H9 (cell line): ENCODE measurements at regions not wholly inside any gene's neighbourhood (a gene's known extent, or its start where the extent isn't known, plus 50 kb on each side); places are given as distances from the start of the nearest gene placed in this dataset.

Experiments used
- DNase-seq: peaks from one replicate; pipeline ENCODE4 v3.0.0-alpha.2; 2017
- H2AFZ ChIP-seq: one replicate; pipeline ENCODE4 v1.6.1; 2013; ENCODE audit warnings: mild to moderate bottlenecking, low read length, control low read depth, moderate library complexity
- H2AK5ac ChIP-seq: 2 replicates; pipeline ENCODE4 v1.6.1; 2013; ENCODE audit warnings: low read length, control low read depth, mixed read lengths; ENCODE audit not compliant: insufficient read length
- H2BK120ac ChIP-seq: one replicate; pipeline ENCODE4 v1.6.1; 2013; ENCODE audit warnings: low read depth, mild to moderate bottlenecking, low read length, control low read depth, inconsistent platforms; ENCODE audit not compliant: poor library complexity, severe bottlenecking
- H2BK12ac ChIP-seq: 2 replicates; pipeline ENCODE4 v1.6.1; 2013; ENCODE audit warnings: low read length, control low read depth, mixed read lengths, low read depth; ENCODE audit not compliant: insufficient read length
- H2BK15ac ChIP-seq: 2 replicates; pipeline ENCODE4 v1.6.1; 2013; ENCODE audit warnings: low read depth, low read length, control low read depth
- H2BK20ac ChIP-seq: one replicate; pipeline ENCODE4 v1.6.1; 2013; ENCODE audit warnings: low read depth, mild to moderate bottlenecking, low read length, control low read depth, inconsistent platforms; ENCODE audit not compliant: poor library complexity, severe bottlenecking
- H2BK5ac ChIP-seq: 2 replicates; pipeline ENCODE4 v1.6.1; 2013; ENCODE audit warnings: low read length, control low read depth, mixed read lengths; ENCODE audit not compliant: insufficient read length
- H3K14ac ChIP-seq: 2 replicates; pipeline ENCODE4 v1.6.1; 2013; ENCODE audit warnings: low read length, control low read depth; ENCODE audit not compliant: insufficient read depth
- H3K18ac ChIP-seq: 2 replicates; pipeline ENCODE4 v1.6.1; 2013; ENCODE audit warnings: low read depth, mild to moderate bottlenecking, mixed read lengths, low read length, control low read depth; ENCODE audit not compliant: insufficient read length
- H3K23ac ChIP-seq: 2 replicates; pipeline ENCODE4 v1.6.1; 2013; ENCODE audit warnings: low read length, control low read depth, mixed read lengths, low read depth; ENCODE audit not compliant: insufficient read length
- H3K23me2 ChIP-seq: 2 replicates; pipeline ENCODE4 v1.6.1; 2013; ENCODE audit warnings: low read depth, mild to moderate bottlenecking, mixed read lengths, low read length, control low read depth; ENCODE audit not compliant: insufficient read length, poor library complexity, severe bottlenecking
- H3K27ac ChIP-seq: 2 replicates; pipeline ENCODE4 v1.5.1; 2013; ENCODE audit warnings: low read length, control low read depth, mixed read lengths, low read depth; ENCODE audit not compliant: insufficient read length
- H3K27me3 ChIP-seq: 2 replicates; pipeline ENCODE4 v1.6.1; 2013; ENCODE audit warnings: low read length, control low read depth, inconsistent platforms; ENCODE audit not compliant: insufficient read depth
- H3K4ac ChIP-seq: 2 replicates; pipeline ENCODE4 v1.6.1; 2013; ENCODE audit warnings: low read depth, mild to moderate bottlenecking, control low read depth, inconsistent platforms, low read length, moderate library complexity
- H3K4me1 ChIP-seq: 2 replicates; pipeline ENCODE4 v1.6.1; 2013; ENCODE audit warnings: low read length, control low read depth, inconsistent platforms; ENCODE audit not compliant: insufficient read depth
- H3K4me2 ChIP-seq: 2 replicates; pipeline ENCODE4 v1.6.1; 2013; ENCODE audit warnings: low read length, control low read depth, mixed read lengths; ENCODE audit not compliant: insufficient read length, insufficient read depth
- H3K56ac ChIP-seq: 2 replicates; pipeline ENCODE4 v1.6.1; 2013; ENCODE audit warnings: low read depth, mild to moderate bottlenecking, mixed read lengths, low read length, control low read depth; ENCODE audit not compliant: insufficient read length
- H3K79me1 ChIP-seq: 2 replicates; pipeline ENCODE4 v1.6.1; 2013; ENCODE audit warnings: low read depth, mild to moderate bottlenecking, moderate library complexity, low read length, control low read depth, inconsistent platforms; ENCODE audit not compliant: insufficient read depth, poor library complexity, severe bottlenecking
- H3K79me2 ChIP-seq: 2 replicates; pipeline ENCODE4 v1.6.1; 2013; ENCODE audit warnings: low read length, control low read depth, inconsistent platforms; ENCODE audit not compliant: insufficient read depth
- H3K9ac ChIP-seq: 2 replicates; pipeline ENCODE4 v1.6.1; 2013; ENCODE audit warnings: low read length, control low read depth, mixed read lengths; ENCODE audit not compliant: insufficient read length; ENCODE audit errors: extremely low read depth
- H3K9me3 ChIP-seq: one replicate; pipeline ENCODE4 v1.6.1; 2013; ENCODE audit warnings: low read depth, low read length, inconsistent platforms; ENCODE audit not compliant: control insufficient read depth
- H3T11ph ChIP-seq: one replicate; pipeline ENCODE4 v1.6.1; 2013; ENCODE audit warnings: mild to moderate bottlenecking, low read length, control low read depth, inconsistent platforms
- H4K20me1 ChIP-seq: one replicate; pipeline ENCODE4 v1.6.1; 2013; ENCODE audit not compliant: control insufficient read depth, insufficient read length, insufficient read depth
- H4K5ac ChIP-seq: 2 replicates; pipeline ENCODE4 v1.6.1; 2013; ENCODE audit warnings: low read depth, mild to moderate bottlenecking, mixed read lengths, low read length, control low read depth; ENCODE audit not compliant: insufficient read length
- H4K8ac ChIP-seq: replicated peaks from 2 replicates; pipeline ENCODE4 v1.6.1; 2013; ENCODE audit warnings: low read length, control low read depth, mixed read lengths, low read depth; ENCODE audit not compliant: insufficient read length
- H4K91ac ChIP-seq: 2 replicates; pipeline ENCODE4 v1.6.1; 2013; ENCODE audit warnings: low read depth, mild to moderate bottlenecking, moderate library complexity, mixed read lengths, low read length, control low read depth; ENCODE audit not compliant: insufficient read length
- H3K27ac Mint-ChIP-seq, 3 experiments: 2 replicates in 2 of 3; 3 replicates in 1 of 3; pipeline ENCODE4 v1.8.0; 2020 to 2021; ENCODE audit warnings: mixed read lengths in 3 of 3, mild to moderate bottlenecking in 1 of 3, moderate library complexity in 1 of 3
- H3K27me3 Mint-ChIP-seq: 2 replicates; pipeline ENCODE4 v1.8.0; 2021; ENCODE audit warnings: low read depth, mild to moderate bottlenecking, moderate library complexity, mixed read lengths
- H3K36me3 Mint-ChIP-seq, 3 experiments: 2 replicates in 2 of 3; 3 replicates in 1 of 3; pipeline ENCODE4 v1.8.0; 2020 to 2021; ENCODE audit warnings: low read depth in 3 of 3, mixed read lengths in 3 of 3; ENCODE audit not compliant: insufficient read depth in 1 of 3
- H3K4me1 Mint-ChIP-seq, 2 experiments: 2 replicates each; pipeline ENCODE4 v1.8.0; 2020; ENCODE audit warnings: mixed read lengths in 2 of 2
- H3K4me3 Mint-ChIP-seq, 2 experiments: 2 replicates in 1 of 2; 3 replicates in 1 of 2; pipeline ENCODE4 v1.8.0; 2020 to 2021; ENCODE audit warnings: mild to moderate bottlenecking in 2 of 2, mixed read lengths in 2 of 2, moderate library complexity in 1 of 2
- H3K9me3 Mint-ChIP-seq, 2 experiments: 2 replicates in 1 of 2; 3 replicates in 1 of 2; pipeline ENCODE4 v1.8.0; 2020; ENCODE audit warnings: mild to moderate bottlenecking in 2 of 2, mixed read lengths in 2 of 2, moderate library complexity in 1 of 2
- CTCF ChIP-seq: fragments of 200-600 bp; sonication (generic); conservative IDR thresholded peaks from 3 replicates; pipeline ENCODE4 v1.8.0; 2021; ENCODE audit warnings: antibody characterized with exemption, mild to moderate bottlenecking
- WGBS: extraction: QIAGEN DNeasy Blood & Tissue Kit; methylation state at CpG from one replicate; pipeline ENCODE4 v1.1.7; 2013; ENCODE audit warnings: missing lambda C conversion rate, low lambda C conversion rate, mixed read lengths; ENCODE audit not compliant: insufficient read length; ENCODE audit errors: extremely low coverage; 5-methylcytosine and 5-hydroxymethylcytosine counted together

GRCh38 chr2:51511002-51511401 is 479.1 kb upstream of the NRXN1 start:
- Histone ChIP-seq H2BK120ac (no peak overlapping the region), H2AK5ac (no peak overlapping the region), H4K20me1 (no peaks in the 10 kb centered on the region), H4K8ac (no peak overlapping the region), H3K56ac (no peak overlapping the region), H3K27ac (no peak overlapping the region), H2AFZ (no peak overlapping the region), H3K4me2 (no peak overlapping the region), H2BK12ac (no peak overlapping the region), H3K27me3 (no peaks in the 10 kb centered on the region), H3K14ac (no peak overlapping the region), H3K79me2 (no peaks in the 10 kb centered on the region), H4K5ac (no peak overlapping the region), H2BK15ac (no peak overlapping the region), H3K23ac (no peak overlapping the region), H3K4ac (no peak overlapping the region), H3T11ph (no peak overlapping the region), H3K18ac (no peak overlapping the region), H4K91ac (no peak overlapping the region), H3K9ac (no peak overlapping the region), H2BK20ac (no peak overlapping the region), H3K9me3 (no peaks in the 10 kb centered on the region), H2BK5ac (no peak overlapping the region), H3K4me1 (no peaks in the 10 kb centered on the region), H3K79me1 (no peaks in the 10 kb centered on the region), H3K23me2 (no peaks in the 10 kb centered on the region)
- DNase-seq: no peak
- no peaks in the 10 kb centered on the region for H3K9me3 Mint-ChIP-seq
- no peaks in the 10 kb centered on the region; a peak in 1 of 4 replicates for H3K4me1 Mint-ChIP-seq
- no peak for TF ChIP-seq CTCF
- H3K36me3 Mint-ChIP-seq: no peaks in the 10 kb centered on the region
- H3K27ac Mint-ChIP-seq: no peak overlapping the region
- no peak overlapping the region for H3K4me3 Mint-ChIP-seq
- WGBS: no CpG with 5 or more reads among the region's 4 CpGs
- no peaks in the 10 kb centered on the region for H3K27me3 Mint-ChIP-seq
